GM23248 (cell line): ENCODE measurements at regions not wholly inside any gene's neighbourhood (a gene's known extent, or its start where the extent isn't known, plus 50 kb on each side); places are given as distances from the start of the nearest gene placed in this dataset.
"Not testable (repeated sequence)": the region's sequence is repeated elsewhere in the genome, so short reads cannot be mapped to it uniquely, and the experiment has no call there.

Experiments
- DNase-seq: peaks from one replicate; pipeline ENCODE4 v3.0.0-alpha.2; 2015
- H2AFZ ChIP-seq: fragments of 200-600 bp; sonication (generic); 2 replicates; pipeline ENCODE4 v1.6.1; 2016; ENCODE audit warnings: antibody characterized with exemption
- H3F3A ChIP-seq: fragments of 200-600 bp; sonication (generic); 2 replicates; pipeline ENCODE4 v1.6.1; 2016; ENCODE audit warnings: mild to moderate bottlenecking, antibody characterized with exemption, mixed run types; ENCODE audit not compliant: insufficient read depth
- H3K27ac ChIP-seq: fragments of 200-600 bp; sonication (generic); 2 replicates; pipeline ENCODE4 v1.5.1; 2016; ENCODE audit warnings: mild to moderate bottlenecking
- H3K27me3 ChIP-seq: fragments of 200-600 bp; sonication (generic); replicated peaks from 2 replicates; pipeline ENCODE4 v1.6.1; 2016; ENCODE audit warnings: mild to moderate bottlenecking; ENCODE audit not compliant: insufficient read depth
- H3K36me3 ChIP-seq: fragments of 200-600 bp; sonication (generic); 2 replicates; pipeline ENCODE4 v1.6.1; 2016; ENCODE audit warnings: low read depth, mild to moderate bottlenecking
- H3K4me1 ChIP-seq: fragments of 200-600 bp; sonication (generic); 2 replicates; pipeline ENCODE4 v1.6.1; 2016; ENCODE audit warnings: mild to moderate bottlenecking; ENCODE audit not compliant: insufficient read depth
- H3K4me2 ChIP-seq: fragments of 200-600 bp; sonication (generic); one replicate; pipeline ENCODE4 v1.6.1; 2016; ENCODE audit warnings: mild to moderate bottlenecking; ENCODE audit not compliant: unreplicated experiment
- H3K4me3 ChIP-seq: fragments of 200-600 bp; sonication (generic); 2 replicates; pipeline ENCODE4 v1.5.1; 2016; ENCODE audit warnings: mild to moderate bottlenecking
- H3K79me2 ChIP-seq: fragments of 200-600 bp; sonication (generic); 2 replicates; pipeline ENCODE4 v1.6.1; 2016; ENCODE audit warnings: mild to moderate bottlenecking; ENCODE audit not compliant: insufficient read depth
- H3K9ac ChIP-seq: fragments of 200-600 bp; sonication (generic); 2 replicates; pipeline ENCODE4 v1.6.1; 2016; ENCODE audit warnings: mild to moderate bottlenecking
- H3K9me2 ChIP-seq: fragments of 200-600 bp; sonication (generic); 2 replicates; pipeline ENCODE4 v1.6.1; 2016; ENCODE audit warnings: mixed run types, mild to moderate bottlenecking, moderate library complexity; ENCODE audit not compliant: insufficient read depth
- H3K9me3 ChIP-seq: fragments of 200-600 bp; sonication (generic); one replicate; pipeline ENCODE4 v1.6.1; 2017; ENCODE audit warnings: low read depth
- H4K20me1 ChIP-seq: fragments of 200-600 bp; sonication (generic); 2 replicates; pipeline ENCODE4 v1.6.0; 2016; ENCODE audit not compliant: insufficient read depth
- EZH2 ChIP-seq: fragments of 200-600 bp; sonication (generic); IDR thresholded peaks from 2 replicates; pipeline ENCODE4 v1.6.1; 2018; ENCODE audit warnings: antibody characterized with exemption, mild to moderate bottlenecking; ENCODE audit not compliant: insufficient read depth, poor library complexity, severe bottlenecking
- EZH2phosphoT487 ChIP-seq: fragments of 200-600 bp; sonication (generic); IDR thresholded peaks from 2 replicates; pipeline ENCODE4 v1.6.1; 2018; ENCODE audit warnings: antibody characterized with exemption, moderate library complexity, mild to moderate bottlenecking, low read depth; ENCODE audit not compliant: insufficient read depth
- WGBS, 2 experiments: methylation state at CpG; one replicate each; pipeline ENCODE4 v1.1.6; 2015 to 2017; ENCODE audit warnings: low lambda C conversion rate in 2 of 2, low coverage in 1 of 2; ENCODE audit errors: missing lambda C conversion rate in 2 of 2; 5-methylcytosine and 5-hydroxymethylcytosine counted together
- in situ Hi-C: fragments of 300-500 bp; cut with MboI; formaldehyde crosslinking; loops from 2 replicates; pipeline ENCODE4 v1.15.0; 2020

DNA sequence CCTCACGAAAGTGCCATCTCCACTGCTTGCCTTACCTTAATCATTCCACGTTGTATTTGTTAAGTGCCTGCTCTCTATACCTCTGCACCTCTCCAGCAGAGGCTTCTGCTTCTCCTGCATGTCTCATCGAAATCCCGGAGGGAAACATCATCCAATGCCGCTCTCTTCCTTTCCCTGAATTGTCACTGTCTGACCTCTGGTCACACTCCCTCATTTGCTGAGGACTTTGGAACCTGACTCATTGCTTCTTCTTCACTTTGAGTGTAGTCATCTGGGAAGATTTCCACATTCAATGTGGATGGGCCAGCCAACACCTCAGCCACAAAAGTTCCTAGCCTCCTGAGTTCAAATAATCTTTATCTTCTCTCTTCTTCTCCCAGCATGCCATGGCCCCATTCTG, 78.9 kb upstream of the BEND6 start:
- Histone ChIP-seq H3K9ac (no peak overlapping the region), H3K27ac (peak overlapping the region; percentile 63), H3K4me1 (peaks cover 15% of the 10 kb centered on the region), H3K79me2 (peaks cover 92% of the 10 kb centered on the region), H3K9me3 (no peaks in the 10 kb centered on the region), H4K20me1 (no peaks in the 10 kb centered on the region), H3K36me3 (peaks cover 5% of the 10 kb centered on the region; the same call in 1 of the 2 replicates), H3K9me2 (no peaks in the 10 kb centered on the region), H3K27me3 (no peaks in the 10 kb centered on the region), H3K4me3 (no peak overlapping the region), H3K4me2 (no peak overlapping the region), H2AFZ (no peak overlapping the region), H3F3A (peaks cover 32% of the 10 kb centered on the region)
- no peak for TF ChIP-seq EZH2phosphoT487
- peak; percentile 87 for DNase-seq
- in situ Hi-C loops = no loop called here
- WGBS, 2 experiments = 80 to 88% methylated on average over 5 of the region's 5 CpGs

DNA sequence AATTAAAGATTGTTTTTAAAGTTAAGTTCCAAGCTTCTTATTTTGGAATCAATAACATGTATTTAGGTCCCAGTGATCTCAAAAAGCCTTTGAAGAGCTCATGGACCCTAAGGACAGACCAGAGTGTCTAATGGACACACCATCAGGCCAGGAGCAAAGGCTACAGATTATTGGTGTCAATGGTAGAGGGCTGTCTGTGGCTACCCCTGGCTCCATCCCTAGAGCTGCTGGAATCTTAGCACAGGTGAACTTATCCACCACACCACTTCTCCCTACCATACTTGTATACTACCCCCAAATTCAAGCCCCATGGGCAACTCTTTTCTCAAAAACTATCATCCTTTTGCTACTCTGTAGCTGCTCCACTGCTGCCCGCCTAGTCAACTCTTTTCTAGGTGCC, 79.4 kb upstream of the BEND6 start:
- no peak overlapping the region for H3K4me3 ChIP-seq
- no peak overlapping the region for H3K9ac ChIP-seq
- H4K20me1 ChIP-seq = no peaks in the 10 kb centered on the region
- H3K27ac ChIP-seq = peak overlapping the region; percentile 63
- DNase-seq = no peak
- peaks cover 15% of the 10 kb centered on the region for H3K4me1 ChIP-seq
- peaks cover 93% of the 10 kb centered on the region for H3K79me2 ChIP-seq
- peaks cover 32% of the 10 kb centered on the region for H3F3A ChIP-seq
- H3K9me2 ChIP-seq = no peaks in the 10 kb centered on the region
- H3K4me2 ChIP-seq = no peak overlapping the region
- no peak overlapping the region for H2AFZ ChIP-seq
- 94 to 100% methylated on average over 1 of the region's 1 CpG for WGBS, 2 experiments
- no peak for TF ChIP-seq EZH2
- TF ChIP-seq EZH2phosphoT487 = no peak
- no peaks in the 10 kb centered on the region for H3K27me3 ChIP-seq
- H3K36me3 ChIP-seq = peaks cover 5% of the 10 kb centered on the region; the same call in 1 of the 2 replicates
- H3K9me3 ChIP-seq = no peaks in the 10 kb centered on the region
- in situ Hi-C loops = no loop called here

DNA sequence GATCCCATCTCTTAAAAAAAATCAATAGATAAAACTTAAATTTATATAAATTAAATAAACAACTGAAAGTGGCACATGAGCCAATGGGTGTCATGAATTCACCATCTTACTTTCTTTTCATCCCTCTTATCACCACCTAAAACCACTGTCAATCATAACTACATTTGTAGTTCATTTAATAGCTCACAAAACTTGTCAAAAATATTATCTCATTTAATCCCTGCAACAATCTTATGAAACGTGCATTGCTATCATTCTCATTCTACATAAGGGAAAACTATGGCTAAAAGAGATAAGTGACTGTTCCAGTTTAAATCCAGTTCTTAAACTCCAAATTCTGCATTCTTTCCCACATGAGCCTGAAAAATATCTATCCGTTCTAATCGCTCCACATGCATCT, 80.6 kb upstream of the BEND6 start:
- H3K4me3 ChIP-seq = no peak overlapping the region
- in situ Hi-C loops = no loop called here
- H3K4me1 ChIP-seq = peaks cover 21% of the 10 kb centered on the region
- H4K20me1 ChIP-seq = no peaks in the 10 kb centered on the region
- no peaks in the 10 kb centered on the region for H3K9me3 ChIP-seq
- no peak overlapping the region for H3K27ac ChIP-seq
- no peaks in the 10 kb centered on the region for H3K9me2 ChIP-seq
- TF ChIP-seq EZH2phosphoT487 (no peak), EZH2 (no peak)
- H3K27me3 ChIP-seq = no peaks in the 10 kb centered on the region
- H2AFZ ChIP-seq = no peak overlapping the region
- no peak for DNase-seq
- H3K9ac ChIP-seq = no peak overlapping the region
- no peak overlapping the region for H3K4me2 ChIP-seq
- H3K36me3 ChIP-seq = peaks cover 5% of the 10 kb centered on the region; the same call in 1 of the 2 replicates
- peaks cover 37% of the 10 kb centered on the region for H3F3A ChIP-seq
- whole genome bisulfite sequencing, 2 experiments = 97 to 99% methylated on average over 3 of the region's 3 CpGs
- H3K79me2 ChIP-seq = peaks cover 93% of the 10 kb centered on the region

DNA sequence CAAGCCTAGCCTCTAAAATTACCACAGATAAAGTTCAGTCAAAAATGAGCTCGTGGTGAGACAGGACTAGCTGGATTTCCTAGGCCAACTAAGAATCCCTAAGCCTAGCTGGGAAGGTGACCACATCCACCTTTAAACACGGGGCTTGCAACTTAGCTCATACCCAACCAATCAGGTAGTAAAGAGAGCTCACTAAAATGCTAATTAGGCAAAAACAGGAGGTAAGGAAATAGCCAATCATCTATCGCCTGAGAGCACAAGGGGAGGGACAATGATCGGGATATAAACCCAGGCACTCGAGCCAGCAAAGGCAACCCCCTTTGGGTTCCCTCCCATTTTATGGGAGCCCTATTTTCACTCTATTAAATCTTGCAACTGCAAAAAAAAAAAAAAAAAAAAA, 84.9 kb upstream of the BEND6 start:
- WGBS, 2 experiments = 86 to 90% methylated on average over 5 of the region's 5 CpGs
- H3K4me3 ChIP-seq, in situ Hi-C loops, DNase-seq, H3K4me2 ChIP-seq, H3K27me3 ChIP-seq, H3K9me3 ChIP-seq, H3K36me3 ChIP-seq, H3K9ac ChIP-seq, H2AFZ ChIP-seq, H3K9me2 ChIP-seq, H4K20me1 ChIP-seq: not testable (repeated sequence)
- Histone ChIP-seq H3K4me1 (peaks cover 42% of the 10 kb centered on the region), H3K79me2 (peaks cover 89% of the 10 kb centered on the region), H3F3A (peaks cover 36% of the 10 kb centered on the region), H3K27ac (0 out of 2 replicates have a peak overlapping the region, but pooled peaks have one; percentile 78)

DNA sequence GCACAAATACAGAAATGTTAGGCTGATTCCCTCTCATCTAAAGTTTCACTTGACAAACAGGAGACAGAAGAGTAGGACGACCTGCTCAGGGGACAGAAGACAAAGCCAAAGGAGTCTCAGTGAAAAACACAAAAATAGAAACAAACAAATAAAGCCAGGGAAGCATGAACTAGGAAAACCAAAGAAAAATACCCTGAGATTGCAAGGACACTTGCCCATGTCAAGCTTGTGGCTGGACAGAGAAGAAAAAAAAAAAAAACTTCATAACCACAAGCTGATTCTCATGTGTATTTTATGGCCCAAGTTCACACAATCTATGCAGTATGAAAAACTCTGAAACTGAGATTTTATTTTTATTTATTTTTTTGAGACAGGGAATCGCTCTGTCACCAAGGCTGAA, 85.6 kb upstream of the BEND6 start:
- no peak for DNase-seq
- Histone ChIP-seq H3K79me2 (peaks cover 89% of the 10 kb centered on the region), H3K27ac (peak overlapping the region; percentile 78), H3K27me3 (no peaks in the 10 kb centered on the region), H3K4me3 (peak overlapping the region; percentile 46), H3K4me2 (peak overlapping the region; percentile 81), H2AFZ (no peak overlapping the region), H3K9ac (peak overlapping the region; percentile 49), H3K9me3 (no peaks in the 10 kb centered on the region), H3F3A (peaks cover 43% of the 10 kb centered on the region), H3K4me1 (peaks cover 49% of the 10 kb centered on the region), H3K9me2 (no peaks in the 10 kb centered on the region), H3K36me3 (peaks cover 5% of the 10 kb centered on the region; the same call in 1 of the 2 replicates), H4K20me1 (no peaks in the 10 kb centered on the region)
- in situ Hi-C loops = no loop called here
- TF ChIP-seq EZH2 (no peak), EZH2phosphoT487 (no peak)
- WGBS, 2 experiments = 86 to 88% methylated on average over 2 of the region's 2 CpGs
